ENCODE measurements at regions not wholly inside any gene's neighbourhood (a gene's known extent, or its start where the extent isn't known, plus 50 kb on each side); places are given as distances from the start of the nearest gene placed in this dataset.
"Not testable (repeated sequence)": the region's sequence is repeated elsewhere in the genome, so short reads cannot be mapped to it uniquely, and the experiment has no call there.

- no peak for ATAC-seq
- H3K27ac Mint-ChIP-seq: no peak overlapping the region
- no peak overlapping the region for H3K4me3 Mint-ChIP-seq
- no peaks in the 10 kb centered on the region for H3K36me3 Mint-ChIP-seq (ENCODE audit: low read depth)
- CTCF ChIA-PET: interaction anchor here (0.9 kb wide), 1 partner anchor 92 kb away, joined by 3 read pairs; no protein-coding TSS in a partner anchor
- no peaks in the 10 kb centered on the region for H3K4me1 Mint-ChIP-seq (ENCODE audit: low read depth)
- peaks cover 11% of the 10 kb centered on the region for H3K27me3 Mint-ChIP-seq (ENCODE audit: low read depth)
- H3K9me3 Mint-ChIP-seq (ENCODE audit: insufficient read depth): no peaks in the 10 kb centered on the region
- POLR2A ChIA-PET: no interaction called here
- no peak for DNase-seq
These were observed 94.6 kb upstream of the PELI1 start for GRCh38 chr2:64238799-64239198.

GRCh38 chr2:64243081-64244036, 99.1 kb upstream of the PELI1 start:
- no peak for DNase-seq

DNA sequence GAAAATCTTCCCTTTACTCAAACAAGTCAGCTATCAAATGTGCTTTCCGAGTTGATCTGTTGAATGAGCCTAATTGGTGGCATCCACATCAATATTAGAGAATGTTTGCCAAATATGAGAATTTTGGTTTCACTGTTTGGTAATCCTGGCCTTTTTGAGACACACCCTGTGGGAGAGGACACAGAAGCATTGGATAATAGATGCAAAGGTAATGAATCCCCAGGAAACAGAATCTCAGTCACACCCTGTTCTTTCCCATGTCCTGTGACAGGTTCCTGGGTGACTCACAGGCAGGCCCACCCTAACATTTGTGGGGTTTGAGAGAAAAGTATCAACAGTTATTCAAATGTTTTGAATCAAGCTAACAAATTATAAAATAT, 99.8 kb upstream of the PELI1 start:
- no peaks in the 10 kb centered on the region for H3K4me1 Mint-ChIP-seq (ENCODE audit: low read depth)
- ATAC-seq (no peak), DNase-seq (no peak)
- H3K27me3 Mint-ChIP-seq (ENCODE audit: low read depth): peaks cover 11% of the 10 kb centered on the region
- no peak overlapping the region for H3K4me3 Mint-ChIP-seq
- no peak overlapping the region for H3K27ac Mint-ChIP-seq
- ChIA-PET POLR2A (interaction anchor here (0.6 kb wide), 1 partner anchor 62 kb away, joined by 3 read pairs; no protein-coding TSS in a partner anchor), CTCF (no interaction called here)
- no peaks in the 10 kb centered on the region for H3K9me3 Mint-ChIP-seq (ENCODE audit: insufficient read depth)
- H3K36me3 Mint-ChIP-seq (ENCODE audit: low read depth): no peaks in the 10 kb centered on the region

More at GRCh38 chr2:64243081-64244036, 99.1 kb upstream of the PELI1 start:
- Mint-ChIP-seq H3K4me1 (ENCODE audit: low read depth) (no peaks in the 10 kb centered on the region), H3K27ac (no peak overlapping the region), H3K4me3 (no peak overlapping the region), H3K36me3 (ENCODE audit: low read depth) (no peaks in the 10 kb centered on the region), H3K9me3 (ENCODE audit: insufficient read depth) (no peaks in the 10 kb centered on the region), H3K27me3 (ENCODE audit: low read depth) (peaks cover 11% of the 10 kb centered on the region)
- CTCF ChIA-PET: interaction anchor here (1.1 kb wide), 1 partner anchor 193 kb away, joined by 3 read pairs; no protein-coding TSS in a partner anchor
- POLR2A ChIA-PET: interaction anchor here (0.6 kb wide), 1 partner anchor 62 kb away, joined by 3 read pairs; no protein-coding TSS in a partner anchor
- no peak for ATAC-seq

GRCh38 chr2:64245631-64246030, 101.4 kb upstream of the PELI1 start:
- no peak for DNase-seq
- H3K4me1 Mint-ChIP-seq (ENCODE audit: low read depth): no peaks in the 10 kb centered on the region
- H3K4me3 Mint-ChIP-seq: no peak overlapping the region
- POLR2A ChIA-PET: no interaction called here
- ATAC-seq: no peak
- no peaks in the 10 kb centered on the region for H3K36me3 Mint-ChIP-seq (ENCODE audit: low read depth)
- CTCF ChIA-PET: no interaction called here
- H3K27ac Mint-ChIP-seq: no peak overlapping the region
- no peaks in the 10 kb centered on the region for H3K9me3 Mint-ChIP-seq (ENCODE audit: insufficient read depth)
- peaks cover 6% of the 10 kb centered on the region for H3K27me3 Mint-ChIP-seq (ENCODE audit: low read depth)

- H3K36me3 Mint-ChIP-seq (ENCODE audit: low read depth): no peaks in the 10 kb centered on the region
- no peaks in the 10 kb centered on the region for H3K9me3 Mint-ChIP-seq (ENCODE audit: insufficient read depth)
- H3K4me1 Mint-ChIP-seq (ENCODE audit: low read depth): no peaks in the 10 kb centered on the region
- no peaks in the 10 kb centered on the region for H3K27me3 Mint-ChIP-seq (ENCODE audit: low read depth)
- no peak overlapping the region for H3K4me3 Mint-ChIP-seq
- ChIA-PET CTCF (no interaction called here), POLR2A (no interaction called here)
- no peak overlapping the region for H3K27ac Mint-ChIP-seq
- no peak for DNase-seq
- ATAC-seq: no peak
These were observed 102.7 kb upstream of the PELI1 start for GRCh38 chr2:64246962-64247361.

GRCh38 chr2:64249426-64249825, 105.2 kb upstream of the PELI1 start:
- no peak overlapping the region for H3K4me3 Mint-ChIP-seq
- H3K4me1 Mint-ChIP-seq (ENCODE audit: low read depth): no peaks in the 10 kb centered on the region
- no peaks in the 10 kb centered on the region for H3K27me3 Mint-ChIP-seq (ENCODE audit: low read depth)
- ATAC-seq: no peak
- CTCF ChIA-PET: no interaction called here
- H3K9me3 Mint-ChIP-seq (ENCODE audit: insufficient read depth): no peaks in the 10 kb centered on the region
- H3K27ac Mint-ChIP-seq: no peak overlapping the region
- no peaks in the 10 kb centered on the region for H3K36me3 Mint-ChIP-seq (ENCODE audit: low read depth)
- POLR2A ChIA-PET: no interaction called here
- no peak for DNase-seq

DNA sequence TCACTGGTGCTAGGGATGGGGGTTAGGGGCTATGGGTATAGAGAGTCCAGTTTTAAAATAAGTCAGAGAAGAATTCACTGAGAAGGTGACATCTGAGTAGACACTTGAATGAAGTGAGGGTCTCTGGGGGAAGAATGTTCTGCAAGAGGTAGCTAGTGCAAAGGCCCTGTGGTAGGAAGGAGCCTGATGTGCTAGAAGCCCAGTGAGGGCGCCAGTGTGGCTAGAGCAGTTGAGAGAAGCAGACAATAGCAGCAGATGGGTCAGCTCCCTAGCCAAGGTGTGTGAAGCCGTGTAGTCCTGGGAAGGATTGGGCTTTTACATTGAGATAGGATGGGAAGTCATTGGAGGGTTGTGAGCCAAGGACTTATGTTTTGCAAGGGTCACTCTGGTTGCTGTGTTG, 105.8 kb upstream of the PELI1 start:
- Mint-ChIP-seq H3K4me1 (ENCODE audit: low read depth) (no peaks in the 10 kb centered on the region), H3K9me3 (ENCODE audit: insufficient read depth) (no peaks in the 10 kb centered on the region), H3K4me3 (no peak overlapping the region), H3K27me3 (ENCODE audit: low read depth) (no peaks in the 10 kb centered on the region), H3K36me3 (ENCODE audit: low read depth) (no peaks in the 10 kb centered on the region), H3K27ac (no peak overlapping the region)
- DNase-seq (no peak), ATAC-seq (no peak)
- ChIA-PET POLR2A (no interaction called here), CTCF (interaction anchor here (1.7 kb wide), 1 partner anchor 11 kb away, joined by 4 read pairs; no protein-coding TSS in a partner anchor)

- ATAC-seq: no peak
- ChIA-PET POLR2A (interaction anchor here (0.7 kb wide), 1 partner anchor 255 kb away, joined by 3 read pairs; no protein-coding TSS in a partner anchor), CTCF (interaction anchor here (1.7 kb wide), 1 partner anchor 10 kb away, joined by 4 read pairs; no protein-coding TSS in a partner anchor)
- Mint-ChIP-seq H3K27ac (no peak overlapping the region), H3K4me1 (ENCODE audit: low read depth) (no peaks in the 10 kb centered on the region), H3K4me3 (no peak overlapping the region), H3K27me3 (ENCODE audit: low read depth) (no peaks in the 10 kb centered on the region), H3K9me3 (ENCODE audit: insufficient read depth) (no peaks in the 10 kb centered on the region), H3K36me3 (ENCODE audit: low read depth) (no peaks in the 10 kb centered on the region)
- no peak for DNase-seq
These were observed 106.7 kb upstream of the PELI1 start for GRCh38 chr2:64250751-64251423.

- Mint-ChIP-seq H3K4me3 (no peak overlapping the region), H3K9me3 (ENCODE audit: insufficient read depth) (no peaks in the 10 kb centered on the region), H3K36me3 (ENCODE audit: low read depth) (no peaks in the 10 kb centered on the region), H3K27me3 (ENCODE audit: low read depth) (no peaks in the 10 kb centered on the region), H3K4me1 (ENCODE audit: low read depth) (no peaks in the 10 kb centered on the region), H3K27ac (no peak overlapping the region)
- no peak for ATAC-seq
- ChIA-PET CTCF (interaction anchor here (1.7 kb wide), 1 partner anchor 9 kb away, joined by 4 read pairs; no protein-coding TSS in a partner anchor), POLR2A (no interaction called here)
- DNase-seq: no peak
These were observed 107.5 kb upstream of the PELI1 start for GRCh38 chr2:64251497-64252250.

DNA sequence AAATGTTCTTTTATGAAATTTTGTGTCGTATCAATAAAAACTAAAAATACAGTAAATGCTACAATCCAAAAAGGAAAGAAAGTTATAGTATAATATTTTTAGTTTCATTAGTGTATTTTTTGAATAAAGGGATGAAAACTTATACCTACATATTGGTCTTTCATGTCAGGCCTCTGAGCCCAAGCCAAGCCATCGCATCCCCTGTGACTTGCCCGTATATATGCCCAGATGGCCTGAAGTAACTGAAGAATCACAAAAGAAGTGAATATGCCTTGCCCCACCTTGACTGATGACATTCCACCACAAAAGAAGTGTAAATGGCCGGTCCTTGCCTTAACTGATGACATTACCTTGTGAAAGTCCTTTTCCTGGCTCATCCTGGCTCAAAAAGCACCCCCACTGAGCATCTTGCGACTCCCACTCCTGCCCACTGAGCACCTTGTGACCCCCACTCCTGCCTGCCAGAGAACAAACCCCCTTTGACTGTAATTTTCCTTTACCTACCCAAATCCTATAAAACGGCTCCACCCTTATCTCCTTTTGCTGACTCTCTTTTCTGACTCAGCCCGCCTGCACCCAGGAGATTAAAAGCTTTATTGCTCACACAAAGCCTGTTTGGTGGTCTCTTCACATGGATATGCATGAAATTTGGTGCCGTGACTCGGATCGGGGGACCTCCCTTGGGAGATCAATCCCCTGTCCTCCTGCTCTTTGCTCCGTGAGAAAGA, 108.2 kb upstream of the PELI1 start:
- POLR2A ChIA-PET; ATAC-seq; DNase-seq; H3K36me3 Mint-ChIP-seq (ENCODE audit: low read depth); CTCF ChIA-PET; H3K4me1 Mint-ChIP-seq (ENCODE audit: low read depth); H3K9me3 Mint-ChIP-seq (ENCODE audit: insufficient read depth); H3K27me3 Mint-ChIP-seq (ENCODE audit: low read depth); H3K4me3 Mint-ChIP-seq; H3K27ac Mint-ChIP-seq: not testable (repeated sequence)

DNA sequence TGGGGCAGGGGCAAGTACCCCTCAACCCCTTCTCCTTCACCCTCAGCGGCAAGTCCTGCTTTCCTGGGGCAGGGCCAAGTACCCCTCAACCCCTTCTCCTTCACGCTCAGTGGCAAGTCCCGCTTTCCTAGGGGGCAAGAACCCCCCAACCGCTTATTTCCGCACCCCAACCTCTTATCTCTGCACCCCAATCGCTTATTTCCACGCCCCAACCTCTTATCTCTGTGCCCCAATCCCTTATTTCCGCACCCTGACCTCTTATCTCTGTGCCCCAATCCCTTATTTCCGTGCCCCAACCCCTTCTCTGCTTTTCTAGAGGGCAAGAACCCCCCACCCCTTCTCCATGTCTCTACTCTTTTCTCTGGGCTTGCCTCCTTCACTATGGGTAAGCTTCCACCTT, 109.2 kb upstream of the PELI1 start:
- H3K9me3 Mint-ChIP-seq (ENCODE audit: insufficient read depth); H3K4me3 Mint-ChIP-seq; POLR2A ChIA-PET; CTCF ChIA-PET; H3K4me1 Mint-ChIP-seq (ENCODE audit: low read depth); H3K27me3 Mint-ChIP-seq (ENCODE audit: low read depth); DNase-seq; H3K36me3 Mint-ChIP-seq (ENCODE audit: low read depth); ATAC-seq; H3K27ac Mint-ChIP-seq: not testable (repeated sequence)

Measured in activated CD8-positive, alpha-beta T cell treated with anti-CD3 and anti-CD28 coated beads, Interleukin-2, amount 10 ng/mL, durations not matched to agents 7 days and 5 days (primary cell).